ENCODE measurements at regions not wholly inside any gene's neighbourhood (a gene's known extent, or its start where the extent isn't known, plus 50 kb on each side); places are given as distances from the start of the nearest gene placed in this dataset.
"Not testable (repeated sequence)": the region's sequence is repeated elsewhere in the genome, so short reads cannot be mapped to it uniquely, and the experiment has no call there.

DNA sequence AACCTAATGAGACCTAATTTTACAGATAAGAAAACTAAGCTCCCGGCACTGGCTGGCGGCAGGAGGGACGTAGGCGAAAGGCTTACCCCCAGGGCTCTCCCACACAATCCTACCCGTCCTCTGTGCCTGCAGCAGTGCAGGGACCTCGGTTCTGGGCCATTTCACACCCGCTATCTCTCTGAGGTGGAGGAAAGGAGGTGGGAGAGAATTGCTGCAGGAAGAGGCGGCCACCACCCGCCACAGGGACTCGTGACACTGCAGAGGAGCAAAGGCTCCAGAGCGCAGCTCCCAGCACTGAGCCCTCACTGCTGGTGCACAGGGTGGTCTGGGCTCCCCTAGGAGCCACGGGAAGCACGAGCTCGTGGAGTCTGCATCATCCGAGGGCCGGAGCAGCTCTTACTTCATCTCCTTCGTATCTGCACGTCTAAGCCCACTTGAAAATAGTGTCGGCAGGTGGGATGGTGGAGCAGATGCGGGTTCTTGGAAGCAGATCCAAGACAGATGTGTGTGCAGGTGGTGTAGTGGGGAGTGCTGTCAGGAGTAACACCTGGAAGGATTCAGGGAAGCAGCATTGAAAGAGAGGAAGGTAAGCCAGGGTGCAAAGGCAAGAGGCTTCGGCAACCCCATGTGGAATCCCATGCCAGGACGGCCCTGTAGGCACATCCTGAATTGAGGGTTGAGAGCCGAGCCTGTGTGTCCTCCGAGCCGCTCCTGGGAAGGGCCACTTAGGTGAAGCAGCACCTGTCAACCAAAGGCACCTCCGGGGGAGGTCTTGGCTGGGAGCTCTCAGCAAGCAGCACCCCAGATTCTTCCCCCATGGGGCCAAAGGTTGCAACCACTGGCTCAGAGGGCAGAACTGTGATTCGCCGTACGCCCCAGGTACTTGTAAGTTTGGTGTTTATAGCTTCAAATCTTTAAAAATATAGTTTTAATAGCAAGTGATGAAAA lies 115.8 kb upstream of the SPACA7 start:
- TF ChIP-seq, protein P1, sequence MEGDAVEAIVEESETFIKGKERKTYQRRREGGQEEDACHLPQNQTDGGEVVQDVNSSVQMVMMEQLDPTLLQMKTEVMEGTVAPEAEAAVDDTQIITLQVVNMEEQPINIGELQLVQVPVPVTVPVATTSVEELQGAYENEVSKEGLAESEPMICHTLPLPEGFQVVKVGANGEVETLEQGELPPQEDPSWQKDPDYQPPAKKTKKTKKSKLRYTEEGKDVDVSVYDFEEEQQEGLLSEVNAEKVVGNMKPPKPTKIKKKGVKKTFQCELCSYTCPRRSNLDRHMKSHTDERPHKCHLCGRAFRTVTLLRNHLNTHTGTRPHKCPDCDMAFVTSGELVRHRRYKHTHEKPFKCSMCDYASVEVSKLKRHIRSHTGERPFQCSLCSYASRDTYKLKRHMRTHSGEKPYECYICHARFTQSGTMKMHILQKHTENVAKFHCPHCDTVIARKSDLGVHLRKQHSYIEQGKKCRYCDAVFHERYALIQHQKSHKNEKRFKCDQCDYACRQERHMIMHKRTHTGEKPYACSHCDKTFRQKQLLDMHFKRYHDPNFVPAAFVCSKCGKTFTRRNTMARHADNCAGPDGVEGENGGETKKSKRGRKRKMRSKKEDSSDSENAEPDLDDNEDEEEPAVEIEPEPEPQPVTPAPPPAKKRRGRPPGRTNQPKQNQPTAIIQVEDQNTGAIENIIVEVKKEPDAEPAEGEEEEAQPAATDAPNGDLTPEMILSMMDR (IDR thresholded peaks at IDR 0.05) = no peak
- no peak for DNase-seq
- intact Hi-C loops (cut with DNase I; ENCODE audit: low total_unique reads) = no loop called here
- Histone ChIP-seq H3K4me3 (no peak overlapping the region), H3K27me3 (peaks cover 0 to 7% of the 10 kb centered on the region in 2 donors), H3K27ac (no peak overlapping the region), H3K36me3 (no peaks in the 10 kb centered on the region), H3K9me3 (no peaks in the 10 kb centered on the region), H3K4me1 (no peaks in the 10 kb centered on the region)

DNA sequence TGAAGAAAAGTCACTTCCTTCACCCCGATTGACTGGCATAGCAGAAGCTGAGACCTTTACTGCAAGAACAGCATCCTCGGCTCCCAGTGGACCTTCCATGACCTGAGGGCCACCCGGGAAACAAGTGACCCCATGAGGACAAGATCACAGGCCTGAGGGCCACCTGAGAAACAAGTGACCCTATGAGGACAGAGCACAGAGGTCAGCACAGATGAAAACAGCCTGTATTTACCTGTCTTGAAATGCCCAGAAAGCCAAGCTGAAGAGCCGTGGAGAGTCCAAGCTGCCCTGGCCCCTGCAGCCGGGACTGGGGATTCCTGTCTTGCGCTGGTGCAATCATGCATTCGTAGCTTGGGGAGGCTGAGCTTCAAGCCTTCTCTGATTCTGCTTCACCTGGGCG lies 114.2 kb upstream of the SPACA7 start:
- DNase-seq = no peak
- TF ChIP-seq, protein P1 (IDR thresholded peaks at IDR 0.05) = no peak
- intact Hi-C loops (cut with DNase I; ENCODE audit: low total_unique reads) = no loop called here

DNA sequence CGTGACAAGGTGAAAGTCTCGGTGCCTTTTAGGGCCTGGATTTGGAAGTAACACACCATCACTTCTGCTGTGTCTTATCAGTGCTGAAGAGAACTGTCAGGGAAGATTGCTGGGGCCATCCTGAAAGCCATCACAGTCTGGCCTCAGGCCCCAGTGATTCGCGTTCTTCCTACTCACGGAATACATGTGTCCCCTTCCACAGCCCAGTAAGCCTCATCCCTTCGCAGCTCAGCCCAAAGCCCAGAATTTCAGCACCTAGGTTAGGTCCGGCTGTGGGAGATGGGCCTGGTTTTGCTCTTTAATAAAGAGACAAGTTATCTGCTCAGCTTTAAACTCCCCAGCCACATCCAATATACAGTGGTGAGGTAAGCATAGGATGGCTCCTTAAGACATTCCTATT lies 113.0 kb upstream of the SPACA7 start:
- no peak for DNase-seq
- intact Hi-C loops (cut with DNase I; ENCODE audit: low total_unique reads) = no loop called here
- no peaks in the 10 kb centered on the region for H3K36me3 ChIP-seq
- peaks cover 0 to 7% of the 10 kb centered on the region in 2 donors for H3K27me3 ChIP-seq
- TF ChIP-seq, protein P1 (IDR thresholded peaks at IDR 0.05) = no peak
- H3K9me3 ChIP-seq = no peaks in the 10 kb centered on the region
- no peaks in the 10 kb centered on the region for H3K4me1 ChIP-seq
- no peak overlapping the region for H3K27ac ChIP-seq
- H3K4me3 ChIP-seq = no peak overlapping the region

More for the DNA sequence above, 114.2 kb upstream of the SPACA7 start:
- Histone ChIP-seq H3K36me3 (no peaks in the 10 kb centered on the region), H3K4me1 (no peaks in the 10 kb centered on the region), H3K27ac (no peak overlapping the region), H3K27me3 (peaks cover 0 to 7% of the 10 kb centered on the region in 2 donors), H3K4me3 (no peak overlapping the region), H3K9me3 (no peaks in the 10 kb centered on the region)

DNA sequence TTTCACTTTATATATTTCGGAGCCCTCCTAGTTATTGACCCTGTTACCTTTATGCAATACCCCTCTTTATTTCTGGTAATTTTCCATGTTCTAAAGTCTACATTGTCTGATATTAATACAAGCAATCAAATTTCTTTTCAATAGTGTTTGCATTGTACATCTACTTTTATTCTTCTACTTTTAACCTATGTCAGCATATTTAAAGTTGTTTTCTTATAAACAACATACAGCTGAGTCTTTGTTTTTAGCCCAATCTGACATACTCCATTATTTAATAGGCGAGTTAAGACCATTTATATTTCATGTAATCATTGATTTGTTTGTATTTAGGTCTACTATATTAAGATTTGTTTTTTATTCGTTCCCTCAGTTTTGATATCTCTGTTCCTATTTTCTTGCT lies 108.5 kb upstream of the SPACA7 start:
- Histone ChIP-seq H3K4me1 (no peaks in the 10 kb centered on the region), H3K9me3 (no peaks in the 10 kb centered on the region), H3K4me3 (no peak overlapping the region), H3K36me3 (no peaks in the 10 kb centered on the region), H3K27ac (no peak overlapping the region), H3K27me3 (no peaks in the 10 kb centered on the region)
- TF ChIP-seq, protein P1 (IDR thresholded peaks at IDR 0.05) = no peak
- DNase-seq = no peak
- intact Hi-C loops (cut with DNase I; ENCODE audit: low total_unique reads) = no loop called here

DNA sequence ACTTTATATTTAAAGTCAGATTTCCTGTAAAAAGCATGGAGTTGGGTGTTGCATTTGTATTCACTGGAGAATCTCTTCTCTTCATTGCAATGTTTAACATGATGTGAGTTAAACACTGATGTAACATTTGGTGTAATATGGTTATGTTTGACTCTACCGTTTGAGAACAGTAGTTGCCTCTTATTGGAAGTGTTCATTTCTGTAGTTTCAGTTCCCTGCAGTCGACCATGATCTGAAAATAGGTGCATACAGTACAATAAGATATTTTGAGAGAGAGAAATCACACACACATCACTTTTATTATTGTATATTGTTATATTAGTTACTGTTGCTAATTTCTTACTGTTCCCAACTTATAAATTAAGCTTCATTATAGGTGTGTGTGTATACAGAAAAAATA lies 105.2 kb upstream of the SPACA7 start:
- intact Hi-C loops (cut with DNase I; ENCODE audit: low total_unique reads) = no loop called here
- DNase-seq = no peak
- Histone ChIP-seq H3K4me1 (no peaks in the 10 kb centered on the region), H3K9me3 (no peaks in the 10 kb centered on the region), H3K27me3 (no peaks in the 10 kb centered on the region), H3K27ac (no peak overlapping the region), H3K4me3 (no peak overlapping the region), H3K36me3 (no peaks in the 10 kb centered on the region)
- TF ChIP-seq, protein P1 (IDR thresholded peaks at IDR 0.05) = no peak

DNA sequence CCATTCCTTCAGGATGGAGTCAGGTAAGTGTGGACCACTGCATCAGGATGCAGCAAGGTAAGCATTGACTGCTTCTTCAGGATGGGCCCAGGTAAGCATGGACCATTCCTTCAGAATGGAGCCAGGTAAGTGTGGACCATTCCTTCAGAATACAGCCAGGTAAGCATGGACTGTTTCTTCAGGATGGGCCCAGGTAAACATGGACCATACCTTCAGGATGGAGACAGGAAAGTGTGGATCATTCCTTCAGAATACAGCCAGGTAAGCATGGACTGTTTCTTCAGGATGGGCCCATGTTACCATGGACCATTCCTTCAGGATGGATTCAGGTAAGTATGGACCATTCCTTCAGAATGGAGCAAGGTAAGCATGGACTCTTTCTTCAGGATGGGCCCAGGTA lies 89.4 kb upstream of the SPACA7 start:
- H3K4me3 ChIP-seq; H3K36me3 ChIP-seq; H3K9me3 ChIP-seq; H3K27ac ChIP-seq; H3K27me3 ChIP-seq; intact Hi-C loops (cut with DNase I; ENCODE audit: low total_unique reads); H3K4me1 ChIP-seq; DNase-seq: not testable (repeated sequence)

Data from tibial artery (tissue), 4 donors.